AG04450 (cell line): ENCODE measurements at regions not wholly inside any gene's neighbourhood (a gene's known extent, or its start where the extent isn't known, plus 50 kb on each side); places are given as distances from the start of the nearest gene placed in this dataset.

Experiments used
- CTCF ChIA-PET: fragments of 300-600, 350-600 bp; formaldehyde crosslinking; extraction: SDS; loops from one replicate; lab custom pipeline; 2022; ENCODE audit warnings: antibody characterized with exemption, inconsistent platforms; lab: Charles Lee
- POLR2A ChIA-PET: fragments of 350-600 bp; formaldehyde crosslinking; extraction: SDS; loops from one replicate; lab custom pipeline; 2021; ENCODE audit warnings: antibody characterized with exemption, inconsistent platforms; lab: Yijun Ruan, JAX
- DNase-seq: peaks from one replicate; pipeline ENCODE4 v3.0.0-alpha.2; 2011; ENCODE audit warnings: low read depth, low spot score
- H3K27ac ChIP-seq: one replicate; pipeline ENCODE4 v1.5.1; 2012; ENCODE audit warnings: low read depth, low read length, control low read depth
- H3K27me3 ChIP-seq: one replicate; pipeline ENCODE4 v1.6.0; 2012; ENCODE audit warnings: low read length; ENCODE audit not compliant: control insufficient read depth, insufficient read depth
- H3K4me3 ChIP-seq: 2 replicates; pipeline ENCODE4 v1.5.1; 2011; ENCODE audit warnings: mild to moderate bottlenecking, low read depth, low read length, control low read depth
- H3K9me3 ChIP-seq: 2 replicates; pipeline ENCODE4 v1.5.1; 2012; ENCODE audit warnings: low read length; ENCODE audit not compliant: control insufficient read depth, insufficient read depth
- CTCF ChIP-seq: IDR thresholded peaks from 2 replicates; pipeline ENCODE4 v1.5.1; 2011; ENCODE audit warnings: low read depth, low read length, control low read depth, inconsistent platforms

DNA sequence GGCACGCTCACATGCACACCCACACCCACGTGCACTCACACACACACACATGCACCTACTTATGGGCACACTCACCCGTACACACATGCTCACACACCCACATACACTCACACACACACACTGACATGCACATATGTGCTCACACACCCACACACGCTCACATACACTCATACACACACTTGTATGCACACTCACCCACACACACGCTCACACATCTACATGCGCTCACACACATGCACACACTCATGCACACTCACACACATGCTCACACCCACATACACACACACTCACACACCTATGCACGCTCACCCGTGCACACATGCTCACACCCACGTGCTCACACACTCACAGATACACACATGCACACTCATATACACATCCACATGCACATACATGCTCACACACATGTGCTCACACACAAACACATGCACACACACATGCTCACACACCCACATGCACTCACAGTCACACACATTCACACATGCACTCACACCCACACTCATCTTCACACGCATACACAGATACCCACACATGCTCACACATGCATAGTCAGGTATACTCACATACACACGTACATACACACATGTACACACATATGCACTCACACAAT is 138.3 kb downstream of the OLFM1 start:
- no peak for TF ChIP-seq CTCF
- ChIA-PET POLR2A (no interaction called here), CTCF (no interaction called here)
- no peak for DNase-seq
- H3K4me3 ChIP-seq = no peak overlapping the region
- H3K27me3 ChIP-seq = no peaks in the 10 kb centered on the region
- peaks cover 99% of the 10 kb centered on the region for H3K9me3 ChIP-seq
- H3K27ac ChIP-seq = no peak overlapping the region

GRCh38 chr9:135226369-135227050 is 139.0 kb downstream of the OLFM1 start:
- ChIA-PET POLR2A (no interaction called here), CTCF (no interaction called here)
- no peak for DNase-seq
- no peak for TF ChIP-seq CTCF
- no peaks in the 10 kb centered on the region for H3K27me3 ChIP-seq
- no peak overlapping the region for H3K4me3 ChIP-seq
- peaks cover 96% of the 10 kb centered on the region for H3K9me3 ChIP-seq
- no peak overlapping the region for H3K27ac ChIP-seq

DNA sequence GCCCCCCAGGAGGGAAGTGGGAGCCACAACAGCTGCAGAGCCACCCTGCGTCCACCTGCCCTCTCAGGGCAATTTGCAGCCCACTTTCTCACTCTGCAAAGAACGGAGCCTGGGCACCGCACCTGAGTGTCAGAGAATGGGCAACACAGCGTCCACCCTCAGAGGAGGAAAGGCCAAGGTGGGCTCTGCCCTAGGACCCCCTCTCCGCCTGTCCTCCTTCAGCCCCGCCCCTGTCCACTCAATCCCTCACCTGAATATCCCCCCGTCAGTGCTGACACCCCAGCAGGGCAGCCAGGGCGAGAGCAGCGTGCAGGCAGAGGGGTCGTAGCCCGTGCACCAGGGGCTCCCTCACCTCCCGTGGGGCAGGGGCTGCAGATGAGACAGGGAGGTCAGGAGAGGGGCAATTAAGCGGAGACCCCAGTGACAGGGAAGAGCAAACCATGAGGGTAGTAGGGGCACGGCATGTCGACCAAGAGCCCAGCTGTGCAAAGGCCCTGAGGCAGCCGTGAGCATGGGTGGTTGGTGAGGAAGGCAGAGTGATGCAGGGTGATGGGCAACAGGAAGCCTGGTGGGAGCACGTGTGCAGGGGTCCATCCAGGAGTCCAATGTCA is 140.3 kb downstream of the OLFM1 start:
- DNase-seq = no peak
- no peaks in the 10 kb centered on the region for H3K27me3 ChIP-seq
- peaks cover 84% of the 10 kb centered on the region for H3K9me3 ChIP-seq
- ChIA-PET POLR2A (no interaction called here), CTCF (no interaction called here)
- TF ChIP-seq CTCF = no peak
- H3K27ac ChIP-seq = no peak overlapping the region
- no peak overlapping the region for H3K4me3 ChIP-seq

GRCh38 chr9:135228345-135228982 is 141.0 kb downstream of the OLFM1 start:
- DNase-seq = no peak
- Histone ChIP-seq H3K9me3 (peaks cover 77% of the 10 kb centered on the region), H3K27me3 (no peaks in the 10 kb centered on the region), H3K4me3 (no peak overlapping the region), H3K27ac (no peak overlapping the region)
- POLR2A ChIA-PET = no interaction called here
- TF ChIP-seq CTCF = no peak
- CTCF ChIA-PET = no interaction called here
